D721Med (cell line): ENCODE measurements at regions not wholly inside any gene's neighbourhood (a gene's known extent, or its start where the extent isn't known, plus 50 kb on each side); places are given as distances from the start of the nearest gene placed in this dataset.

Experiments
- DNase-seq: peaks from one replicate; pipeline ENCODE4 v3.0.0; 2011; ENCODE audit warnings: low spot score; ENCODE audit not compliant: insufficient read length
- FAIRE-seq: peaks from 2 replicates; lab custom pipeline; 2011; peaks lifted over from hg19 to GRCh38; lab: Jason Lieb, UNC
- CTCF ChIP-seq: IDR thresholded peaks from 2 replicates; pipeline ENCODE4 v1.5.1; 2012; ENCODE audit warnings: mild to moderate bottlenecking, control low read depth; ENCODE audit not compliant: insufficient read depth; ENCODE audit errors: missing control alignments

DNA sequence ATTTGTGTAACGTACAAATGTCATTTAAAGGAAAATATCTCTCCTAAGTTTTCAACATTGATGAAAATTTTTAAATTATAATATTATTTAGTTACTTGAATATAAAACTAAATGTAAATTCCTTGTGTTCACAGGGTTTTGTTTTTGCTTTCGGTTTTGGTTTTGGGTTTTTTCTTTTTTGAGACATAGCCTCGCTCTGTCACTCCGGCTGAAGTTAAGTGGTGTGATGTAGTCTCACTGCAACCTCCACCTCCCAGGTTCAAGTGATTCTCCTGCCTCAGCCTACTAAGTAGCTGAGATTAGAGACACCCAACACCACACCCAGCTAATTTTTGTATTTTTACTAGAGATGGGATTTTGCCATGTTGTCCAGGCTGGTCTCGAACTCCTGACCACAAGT, 79.3 kb upstream of the TCF12 start:
- DNase-seq (no peak), FAIRE-seq (no peak)
- no peak for TF ChIP-seq CTCF

GRCh38 chr15:56838085-56838484, 80.4 kb upstream of the TCF12 start:
- TF ChIP-seq CTCF, result no peak
- DNase-seq (no peak), FAIRE-seq (no peak)

DNA sequence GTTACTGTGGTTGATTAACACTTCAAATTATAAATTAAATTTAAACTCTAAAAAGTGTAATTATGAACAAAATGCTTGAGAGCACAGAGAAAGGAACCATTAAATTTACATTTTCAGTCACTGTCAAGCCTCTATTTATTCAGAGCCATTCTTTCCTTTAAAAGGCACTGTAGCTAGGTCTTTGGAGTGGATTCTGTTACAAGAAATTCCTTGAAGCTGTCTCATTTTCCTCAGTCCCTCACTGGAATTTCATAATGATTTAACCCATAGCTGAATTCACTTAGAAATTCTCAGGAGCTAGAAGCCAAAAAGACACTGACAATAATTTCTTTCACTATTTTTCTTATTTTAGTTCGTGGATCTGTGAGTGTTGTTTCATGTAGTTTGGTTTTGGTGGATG, 81.2 kb upstream of the TCF12 start:
- FAIRE-seq (no peak), DNase-seq (no peak)
- TF ChIP-seq CTCF, result no peak

GRCh38 chr15:56835718-56836171, 82.7 kb upstream of the TCF12 start:
- FAIRE-seq, result no peak
- DNase-seq, result no peak
- no peak for TF ChIP-seq CTCF

GRCh38 chr15:56832125-56832524, 86.3 kb upstream of the TCF12 start:
- no peak for FAIRE-seq
- TF ChIP-seq CTCF, result no peak
- DNase-seq, result no peak

GRCh38 chr15:56831467-56832005, 86.9 kb upstream of the TCF12 start:
- no peak for TF ChIP-seq CTCF
- FAIRE-seq, result no peak
- no peak for DNase-seq

- TF ChIP-seq CTCF, result no peak
- DNase-seq (no peak), FAIRE-seq (no peak)
Measured at GRCh38 chr15:56824175-56824574, 90.9 kb upstream of the ZNF280D start.
